HG02981 (cell line): ENCODE measurements at regions not wholly inside any gene's neighbourhood (a gene's known extent, or its start where the extent isn't known, plus 50 kb on each side); places are given as distances from the start of the nearest gene placed in this dataset.
A peak's percentile ranks its signal among the peaks of the same experiment; 100 is the strongest.
"Not testable (repeated sequence)": the region's sequence is repeated elsewhere in the genome, so short reads cannot be mapped to it uniquely, and the experiment has no call there.

Experiments used
- ATAC-seq: cut with Tn5 transposase; IDR thresholded peaks from one replicate; pipeline ENCODE4 v1.9.1; 2021; ENCODE audit warnings: mild to moderate bottlenecking, moderate library complexity; ENCODE audit not compliant: unreplicated experiment

DNA sequence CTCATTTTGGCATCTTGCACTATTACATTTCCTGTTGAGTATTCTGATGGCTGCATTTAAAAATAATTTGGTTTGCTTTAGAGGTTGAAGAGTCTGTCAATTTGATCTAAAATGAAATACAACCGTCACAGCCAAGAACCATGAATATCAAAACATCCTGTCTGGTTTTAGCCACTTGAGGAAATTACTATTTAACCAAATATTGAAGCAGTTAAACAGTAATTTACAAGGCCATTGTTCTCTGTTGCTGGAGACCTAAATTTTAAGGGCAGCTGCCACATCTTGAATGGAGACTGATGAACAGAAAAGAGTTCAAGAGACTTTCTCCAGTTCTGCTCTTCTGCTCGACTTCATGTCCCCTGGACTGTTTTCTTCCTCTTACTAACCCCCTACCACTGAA is 549.4 kb downstream of the LRRC70 start:
- peak; percentile 63 for ATAC-seq

DNA sequence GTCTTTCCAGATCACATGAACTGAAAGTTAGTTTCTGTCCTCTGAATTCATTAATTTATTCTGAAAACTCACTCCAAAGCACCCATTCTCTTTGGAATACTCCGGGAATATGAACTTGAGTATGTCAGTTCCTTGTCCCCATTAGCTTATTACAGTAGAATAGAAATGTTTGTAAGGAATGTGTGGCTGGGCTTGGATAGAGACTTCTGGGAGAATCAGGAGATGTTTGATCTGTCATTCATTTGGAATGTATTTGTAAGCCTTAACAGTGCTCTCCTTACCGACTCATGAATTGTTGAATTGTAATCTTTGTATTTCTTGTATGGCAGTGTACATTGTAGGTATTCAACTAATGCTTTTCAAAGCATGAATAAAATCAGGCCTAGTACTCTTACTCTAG is 548.4 kb downstream of the LRRC70 start:
- ATAC-seq: no peak

DNA sequence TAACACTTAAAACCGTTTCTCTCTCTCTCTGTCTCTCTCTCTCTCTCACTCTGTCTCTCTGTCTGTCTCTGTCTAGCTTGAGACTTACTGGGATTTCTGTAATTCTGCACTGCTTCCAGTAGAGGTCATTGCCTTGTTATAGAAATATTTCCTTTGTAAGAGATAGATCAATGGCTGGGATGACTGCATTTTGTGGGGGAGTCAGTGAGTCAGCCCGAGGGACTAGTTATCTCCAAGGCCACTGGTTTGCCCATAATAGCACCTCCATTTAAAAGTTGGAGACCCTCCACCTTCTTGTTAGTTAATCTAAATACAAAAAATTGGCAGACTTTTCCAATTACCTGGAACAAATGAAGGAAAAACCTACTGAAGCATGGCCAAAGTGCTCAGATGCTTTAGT is 547.2 kb downstream of the LRRC70 start:
- peak; percentile 77 for ATAC-seq

DNA sequence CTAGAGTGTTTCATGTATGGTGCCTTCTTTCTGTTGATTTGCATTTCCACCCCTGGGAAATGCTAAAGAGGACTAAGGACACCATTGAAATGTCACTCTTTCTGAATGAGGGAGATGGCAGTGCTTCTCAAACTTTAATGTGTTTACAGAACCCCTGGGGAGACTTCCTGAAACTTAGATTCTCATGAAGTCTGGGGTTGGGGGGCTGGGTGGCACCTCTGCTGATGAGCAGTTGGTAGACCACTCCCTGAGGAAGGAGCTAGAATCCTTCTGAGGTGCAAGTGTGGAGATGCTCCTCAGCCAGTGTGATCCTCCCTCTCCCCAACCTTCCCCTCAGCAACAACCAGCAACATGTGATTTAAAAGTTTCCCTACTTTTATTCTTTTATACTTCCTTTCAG is 546.8 kb downstream of the LRRC70 start:
- ATAC-seq: peak; percentile 1

GRCh38 chr5:63124266-63124665 is 545.6 kb downstream of the LRRC70 start:
- no peak for ATAC-seq

DNA sequence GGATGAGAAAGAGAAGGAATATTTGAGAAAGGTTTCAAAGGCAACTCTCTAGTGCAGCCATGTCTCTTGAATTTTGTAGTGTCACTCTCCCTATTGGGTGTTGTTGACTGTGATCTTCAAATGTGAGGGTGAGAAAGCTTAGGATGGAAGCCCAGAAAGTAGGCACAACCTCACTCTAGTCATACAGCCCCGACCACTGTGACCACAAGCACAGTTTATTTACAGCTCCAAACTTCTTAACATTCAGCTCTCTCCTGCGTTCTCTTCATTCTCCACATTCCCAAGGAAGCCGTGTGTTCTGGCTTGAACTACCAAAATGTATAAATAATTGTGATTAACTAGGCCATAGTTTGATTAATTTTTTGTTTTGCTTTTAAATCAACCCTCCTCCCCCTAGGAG is 542.9 kb downstream of the LRRC70 start:
- no peak for ATAC-seq

DNA sequence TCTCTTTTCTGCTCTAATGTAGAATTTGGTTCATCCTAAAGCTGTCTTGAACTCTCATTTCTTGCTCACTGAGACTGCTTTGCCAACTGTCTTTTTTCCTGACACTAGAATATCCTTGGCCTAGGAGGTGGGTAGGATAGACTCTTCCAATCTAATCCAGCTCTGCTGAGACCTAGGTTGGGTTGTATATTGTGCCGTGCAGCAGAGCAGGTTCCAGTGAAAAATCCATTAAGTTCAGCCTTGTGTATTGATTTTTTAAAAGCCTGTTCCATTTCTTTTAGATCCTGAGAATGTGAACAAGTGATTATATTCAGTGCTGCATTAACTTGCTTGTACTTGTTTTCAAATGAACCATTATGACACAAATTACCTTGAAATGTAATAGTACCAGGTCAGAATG is 539.6 kb downstream of the LRRC70 start:
- no peak for ATAC-seq

DNA sequence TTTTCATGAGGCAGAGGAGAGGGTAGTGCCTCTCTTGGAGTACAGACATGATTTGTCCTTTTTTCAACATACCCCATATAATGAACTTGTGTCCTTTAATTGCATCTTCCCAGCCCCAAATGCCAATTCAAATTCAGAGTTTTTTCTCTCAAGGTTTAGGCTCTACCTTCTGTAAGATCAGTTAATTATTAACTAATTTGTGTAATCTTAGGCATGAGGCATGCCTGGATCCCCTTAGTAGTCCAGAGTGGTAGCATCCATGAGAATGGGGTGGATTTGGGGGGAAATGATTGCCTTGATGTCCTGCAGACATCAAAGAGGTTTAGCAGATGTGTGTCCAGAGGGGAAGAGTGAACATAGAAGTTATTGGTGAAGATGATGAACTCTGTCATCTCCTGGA is 533.3 kb downstream of the LRRC70 start:
- no peak for ATAC-seq

DNA sequence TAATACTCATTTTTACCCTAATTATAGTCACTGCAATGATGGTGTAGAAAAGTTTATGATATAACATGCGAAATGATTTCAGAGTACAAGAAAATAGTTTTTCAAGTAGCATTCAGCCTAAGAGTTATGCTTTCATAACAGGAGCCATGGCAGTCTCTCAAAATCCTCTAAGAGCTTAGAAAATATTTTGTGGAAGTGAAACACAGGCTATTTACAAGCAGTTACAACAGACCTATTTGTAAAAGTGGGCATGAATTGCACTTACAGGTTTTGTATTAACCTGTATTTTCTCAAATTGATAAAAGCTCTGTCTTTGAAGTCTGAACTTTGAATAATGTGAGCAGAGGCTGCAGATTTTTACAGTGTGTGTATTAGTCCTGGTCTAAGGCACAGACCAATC is 523.3 kb downstream of the LRRC70 start:
- no peak for ATAC-seq

- no peak for ATAC-seq
Measured at GRCh38 chr5:63097286-63097685, 518.7 kb downstream of the LRRC70 start.

GRCh38 chr5:63094730-63095129 is 516.1 kb downstream of the LRRC70 start:
- no peak for ATAC-seq

- no peak for ATAC-seq
Measured at GRCh38 chr5:63089147-63089546, 510.5 kb downstream of the LRRC70 start.

DNA sequence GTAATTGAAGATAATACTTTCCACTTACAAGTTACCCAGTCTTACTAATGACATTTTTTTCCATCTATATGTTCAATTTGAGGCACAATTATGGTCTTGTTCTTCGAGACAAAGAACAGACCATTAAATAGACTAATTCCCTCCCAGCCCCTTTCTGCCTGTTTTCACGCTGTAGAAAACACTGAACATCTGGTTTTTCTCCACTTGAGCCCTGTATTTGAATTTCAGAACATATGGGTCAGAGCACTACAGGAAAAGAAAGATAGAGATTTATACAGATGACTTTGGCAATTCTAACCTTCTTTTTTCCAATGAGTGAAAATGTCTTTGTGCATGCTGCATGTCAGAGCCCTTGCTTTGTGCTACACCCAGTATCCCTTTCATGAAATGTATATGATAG is 506.9 kb downstream of the LRRC70 start:
- no peak for ATAC-seq

DNA sequence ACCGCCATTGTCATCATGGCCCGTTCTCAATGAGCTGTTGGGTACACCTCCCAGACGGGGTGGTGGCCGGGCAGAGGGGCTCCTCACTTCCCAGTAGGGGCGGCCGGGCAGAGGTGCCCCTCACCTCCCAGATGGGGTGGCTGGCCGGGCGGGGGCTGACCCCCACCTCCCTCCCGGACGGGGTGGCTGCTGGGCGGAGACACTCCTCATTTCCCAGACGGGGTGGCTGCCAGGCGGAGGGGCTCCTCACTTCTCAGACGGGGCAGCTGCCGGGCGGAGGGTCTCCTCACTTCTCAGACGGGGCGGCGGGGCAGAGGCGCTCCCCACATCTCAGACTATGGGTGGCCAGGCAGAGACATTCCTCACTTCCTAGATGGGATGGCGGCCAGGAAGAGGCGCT is 505.1 kb downstream of the LRRC70 start:
- not testable (repeated sequence) for ATAC-seq

- no peak for ATAC-seq
Measured at GRCh38 chr5:63081402-63081801, 502.8 kb downstream of the LRRC70 start.

- ATAC-seq: no peak
Measured at GRCh38 chr5:63070001-63070400, 491.4 kb downstream of the LRRC70 start.

- no peak for ATAC-seq
Measured at GRCh38 chr5:63055421-63055820, 476.8 kb downstream of the LRRC70 start.

GRCh38 chr5:63053019-63053638 is 474.5 kb downstream of the LRRC70 start:
- no peak for ATAC-seq

DNA sequence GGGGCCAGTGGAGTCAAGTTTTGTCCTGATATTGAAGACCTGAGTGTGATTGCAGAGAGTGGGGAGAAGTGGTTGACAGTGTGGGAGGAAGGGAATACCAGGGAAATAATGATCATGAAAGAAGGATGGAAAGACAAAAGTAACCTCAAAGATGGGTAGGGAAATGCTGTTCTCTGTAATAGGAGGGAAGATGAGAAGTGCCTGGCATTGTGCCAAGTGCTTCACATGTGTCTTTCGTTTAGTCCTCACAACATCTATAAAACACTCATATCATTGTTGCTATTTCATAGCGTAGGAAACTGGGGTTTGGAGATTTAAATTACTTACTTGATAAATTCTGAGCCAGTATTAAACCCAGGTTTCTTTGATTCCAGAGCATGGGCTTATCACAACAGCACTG is 472.3 kb downstream of the LRRC70 start:
- ATAC-seq: no peak

DNA sequence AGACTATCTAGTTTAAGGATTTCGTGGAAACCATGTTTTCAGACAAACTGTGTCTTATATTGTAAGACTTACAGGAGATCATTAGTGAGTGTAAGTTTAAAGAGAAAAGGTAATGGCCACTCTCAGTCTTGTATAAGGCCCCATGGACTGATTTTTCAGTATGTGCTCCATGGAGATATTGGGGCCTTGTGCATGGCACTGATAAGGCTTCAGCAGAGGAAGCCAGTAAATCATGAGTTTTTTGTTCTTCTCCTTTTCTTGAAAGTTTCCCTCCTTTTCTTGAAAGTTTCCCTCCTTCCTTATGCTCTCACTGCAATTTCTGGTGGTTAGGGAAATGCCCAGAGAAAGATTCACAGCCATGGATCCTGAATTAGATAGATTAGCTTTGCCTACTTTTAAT is 471.3 kb downstream of the LRRC70 start:
- no peak for ATAC-seq

DNA sequence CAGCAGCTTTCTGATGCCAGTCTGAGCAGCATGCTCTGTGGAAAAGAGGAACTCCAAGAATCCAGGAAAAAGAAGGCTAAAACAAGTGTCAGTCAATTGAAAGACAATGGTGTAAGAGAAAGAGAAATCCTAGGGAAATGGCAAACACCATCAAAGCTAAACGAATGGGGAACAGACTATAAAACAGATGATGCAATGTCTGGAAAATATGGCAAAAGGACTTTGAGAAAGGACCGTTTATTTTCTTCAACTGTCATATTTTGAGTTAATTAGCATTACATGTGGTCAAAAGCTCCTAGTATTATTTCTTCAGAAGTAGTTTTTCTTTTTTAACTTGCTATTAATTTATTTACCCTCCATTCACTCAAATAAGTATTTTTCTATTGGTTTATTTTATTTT is 465.2 kb downstream of the LRRC70 start:
- no peak for ATAC-seq

- no peak for ATAC-seq
Measured at GRCh38 chr5:63032343-63032742, 453.7 kb downstream of the LRRC70 start.

DNA sequence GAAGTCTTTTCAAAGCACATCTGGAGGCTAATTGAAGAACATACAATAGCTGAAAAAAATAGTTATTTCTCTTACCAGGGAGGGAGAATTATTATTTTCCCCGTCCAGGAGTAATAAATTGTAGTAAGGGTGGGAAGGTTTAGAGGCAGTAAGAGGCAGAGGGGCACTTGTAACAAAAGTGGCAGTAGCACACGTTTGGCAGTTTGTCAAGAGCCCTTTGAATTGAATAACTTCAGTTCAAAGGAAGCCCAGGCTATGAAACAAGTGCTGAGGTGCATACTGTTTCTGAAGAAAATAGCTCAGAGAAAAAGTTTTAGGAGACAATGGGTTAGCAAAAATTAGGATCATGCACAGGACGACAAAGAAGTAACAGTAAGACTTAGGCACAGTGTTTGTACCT is 451.3 kb downstream of the LRRC70 start:
- no peak for ATAC-seq

- no peak for ATAC-seq
Measured at GRCh38 chr5:63025679-63026078, 447.1 kb downstream of the LRRC70 start.
